NT2/D1 (cell line): ENCODE measurements at regions not wholly inside any gene's neighbourhood (a gene's known extent, or its start where the extent isn't known, plus 50 kb on each side); places are given as distances from the start of the nearest gene placed in this dataset.
"Not testable (repeated sequence)": the region's sequence is repeated elsewhere in the genome, so short reads cannot be mapped to it uniquely, and the experiment has no call there.

Source experiments
- SUZ12 ChIP-seq: IDR thresholded peaks from 2 replicates; pipeline ENCODE4 v1.6.1; 2011; ENCODE audit not compliant: insufficient read length, insufficient read depth; ENCODE audit errors: extremely low read depth
- YY1 ChIP-seq: IDR thresholded peaks from 2 replicates; pipeline ENCODE4 v1.6.1; 2011; ENCODE audit not compliant: insufficient read length, insufficient read depth
- ZNF274 ChIP-seq: IDR thresholded peaks from 2 replicates; pipeline ENCODE4 v1.6.1; 2011; ENCODE audit warnings: mild to moderate bottlenecking, low read depth, low read length

GRCh38 chr6:8832695-8833094, 397.4 kb upstream of the SLC35B3 start:
- not testable (repeated sequence) for TF ChIP-seq YY1, SUZ12, ZNF274
